Left ventricle myocardium inferior (tissue), 1 donor: ENCODE measurements at regions not wholly inside any gene's neighbourhood (a gene's known extent, or its start where the extent isn't known, plus 50 kb on each side); places are given as distances from the start of the nearest gene placed in this dataset.

Source experiments
- DNase-seq: peaks from one replicate; pipeline ENCODE4 v3.0.0-alpha.2; 2020
- H3K27ac ChIP-seq: fragments of 200-600 bp; replicated peaks from 2 replicates; pipeline ENCODE4 v1.8.0; 2021
- H3K27me3 ChIP-seq: fragments of 200-600 bp; 2 replicates; pipeline ENCODE4 v1.8.0; 2021; ENCODE audit warnings: low read depth
- H3K36me3 ChIP-seq: fragments of 200-600 bp; 2 replicates; pipeline ENCODE4 v1.8.0; 2021
- H3K4me1 ChIP-seq: fragments of 200-600 bp; 2 replicates; pipeline ENCODE4 v1.8.0; 2021
- H3K4me3 ChIP-seq: fragments of 200-600 bp; 2 replicates; pipeline ENCODE4 v1.8.0; 2021; ENCODE audit warnings: mild to moderate bottlenecking, moderate library complexity
- H3K9me3 ChIP-seq: fragments of 200-600 bp; replicated peaks from 2 replicates; pipeline ENCODE4 v1.8.0; 2021
- intact Hi-C: fragments of 100-400 bp; cut with micrococcal nuclease; formaldehyde crosslinking; loops from one replicate; pipeline ENCODE4 v1.11.0; 2022
- TF ChIP-seq, protein P1 (sequence below): fragments of 200-600 bp; IDR thresholded peaks from 2 replicates; pipeline ENCODE4 v1.8.0; 2021; ENCODE audit warnings: antibody characterized with exemption, mild to moderate bottlenecking, borderline replicate concordance
- donor health status: DM: no; HTN: yes; CAD: no; lungs with severe emphysema.

DNA sequence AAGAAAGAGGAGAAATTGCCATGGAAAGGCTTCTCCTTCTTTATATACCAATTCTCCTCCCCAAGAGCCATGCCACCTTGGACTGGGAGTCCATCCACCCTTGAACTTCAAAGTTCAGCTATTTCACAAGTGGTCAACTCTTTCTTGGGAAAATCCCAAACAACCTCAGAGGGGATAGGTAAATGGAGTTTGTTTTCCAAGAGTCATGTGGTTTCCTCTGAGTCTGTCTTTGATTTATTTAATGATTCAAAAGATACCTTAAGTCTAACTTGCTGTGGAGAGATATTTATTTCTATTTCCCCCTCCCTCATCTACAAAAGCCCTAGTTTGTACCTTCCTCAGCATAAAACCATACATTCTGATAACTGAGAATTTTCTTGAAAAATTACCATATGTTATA lies 758.6 kb upstream of the IGFBP3 start:
- no peak for DNase-seq
- intact Hi-C loops = no loop called here
- Histone ChIP-seq H3K4me1 (peaks cover 8% of the 10 kb centered on the region), H3K27me3 (no peaks in the 10 kb centered on the region), H3K4me3 (no peak overlapping the region), H3K36me3 (no peaks in the 10 kb centered on the region), H3K9me3 (no peaks in the 10 kb centered on the region), H3K27ac (no peak overlapping the region)
- TF ChIP-seq, protein P1, sequence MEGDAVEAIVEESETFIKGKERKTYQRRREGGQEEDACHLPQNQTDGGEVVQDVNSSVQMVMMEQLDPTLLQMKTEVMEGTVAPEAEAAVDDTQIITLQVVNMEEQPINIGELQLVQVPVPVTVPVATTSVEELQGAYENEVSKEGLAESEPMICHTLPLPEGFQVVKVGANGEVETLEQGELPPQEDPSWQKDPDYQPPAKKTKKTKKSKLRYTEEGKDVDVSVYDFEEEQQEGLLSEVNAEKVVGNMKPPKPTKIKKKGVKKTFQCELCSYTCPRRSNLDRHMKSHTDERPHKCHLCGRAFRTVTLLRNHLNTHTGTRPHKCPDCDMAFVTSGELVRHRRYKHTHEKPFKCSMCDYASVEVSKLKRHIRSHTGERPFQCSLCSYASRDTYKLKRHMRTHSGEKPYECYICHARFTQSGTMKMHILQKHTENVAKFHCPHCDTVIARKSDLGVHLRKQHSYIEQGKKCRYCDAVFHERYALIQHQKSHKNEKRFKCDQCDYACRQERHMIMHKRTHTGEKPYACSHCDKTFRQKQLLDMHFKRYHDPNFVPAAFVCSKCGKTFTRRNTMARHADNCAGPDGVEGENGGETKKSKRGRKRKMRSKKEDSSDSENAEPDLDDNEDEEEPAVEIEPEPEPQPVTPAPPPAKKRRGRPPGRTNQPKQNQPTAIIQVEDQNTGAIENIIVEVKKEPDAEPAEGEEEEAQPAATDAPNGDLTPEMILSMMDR = no peak

DNA sequence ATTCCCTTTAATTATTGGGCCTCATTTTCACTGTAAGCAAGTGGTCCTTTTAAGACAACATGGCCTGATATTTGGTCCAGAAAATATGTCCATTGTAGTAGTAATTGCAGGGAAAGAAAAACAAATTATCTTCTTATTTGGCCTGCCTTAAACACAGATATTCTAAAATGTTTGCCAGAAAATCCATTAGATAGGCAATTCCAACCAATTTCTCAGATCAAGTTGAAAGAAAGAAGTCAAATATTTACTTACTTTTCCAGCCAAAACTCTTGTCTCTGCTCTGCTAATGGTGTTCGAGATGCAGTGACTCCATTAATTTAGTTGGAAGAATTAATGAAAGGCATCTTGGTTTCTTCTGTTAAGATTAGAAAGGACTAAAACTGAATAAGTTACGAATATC lies 757.3 kb upstream of the IGFBP3 start:
- no peak for DNase-seq
- H3K27me3 ChIP-seq = no peaks in the 10 kb centered on the region
- H3K36me3 ChIP-seq = no peaks in the 10 kb centered on the region
- no peak overlapping the region for H3K4me3 ChIP-seq
- intact Hi-C loops = no loop called here
- peaks cover 8% of the 10 kb centered on the region for H3K4me1 ChIP-seq
- H3K27ac ChIP-seq = no peak overlapping the region
- H3K9me3 ChIP-seq = no peaks in the 10 kb centered on the region
- TF ChIP-seq, protein P1 = no peak

DNA sequence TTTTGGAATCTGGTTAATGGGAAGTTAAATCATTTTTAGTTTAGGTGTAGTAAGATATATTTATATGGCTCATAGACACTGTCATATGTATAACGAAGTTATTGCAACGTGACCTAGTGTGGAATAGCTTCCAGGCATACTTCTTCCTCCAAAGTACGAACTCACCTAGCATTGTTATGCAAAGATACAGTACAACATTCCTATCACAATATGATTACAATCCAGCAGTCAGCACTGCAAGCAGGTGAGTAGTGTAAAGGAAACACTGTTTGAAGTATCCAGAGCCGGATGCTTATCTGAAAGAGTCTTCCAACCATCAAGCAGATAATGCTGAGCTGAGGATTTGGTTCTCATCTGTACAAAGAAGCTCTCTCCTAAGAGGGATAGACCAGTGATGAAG lies 754.4 kb upstream of the IGFBP3 start:
- Histone ChIP-seq H3K36me3 (no peaks in the 10 kb centered on the region), H3K27ac (no peak overlapping the region), H3K4me3 (no peak overlapping the region), H3K27me3 (no peaks in the 10 kb centered on the region), H3K9me3 (no peaks in the 10 kb centered on the region), H3K4me1 (no peaks in the 10 kb centered on the region)
- DNase-seq = no peak
- intact Hi-C loops = no loop called here
- TF ChIP-seq, protein P1 = no peak

DNA sequence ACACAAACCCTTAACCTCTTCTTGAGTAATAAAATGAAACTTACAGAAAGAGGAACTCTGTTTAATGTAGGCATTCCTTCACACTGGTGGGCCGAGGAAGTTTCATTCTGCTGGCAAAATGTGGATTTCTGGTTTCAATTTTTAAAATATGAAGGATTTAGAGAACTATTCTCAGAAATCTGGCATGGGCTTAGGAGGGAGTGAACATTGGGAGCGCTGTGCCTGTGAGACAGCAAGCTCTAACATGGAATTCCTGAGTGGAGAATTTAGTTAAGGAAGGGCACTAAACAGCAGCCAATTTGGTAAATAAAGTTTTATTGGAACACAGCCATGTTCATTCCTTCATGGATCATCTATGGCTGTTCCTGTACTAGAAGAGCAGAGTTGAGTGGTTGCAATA lies 751.8 kb upstream of the IGFBP3 start:
- no peaks in the 10 kb centered on the region for H3K27me3 ChIP-seq
- H3K27ac ChIP-seq = no peak overlapping the region
- H3K4me3 ChIP-seq = no peak overlapping the region
- H3K9me3 ChIP-seq = peaks cover 3% of the 10 kb centered on the region
- no peaks in the 10 kb centered on the region for H3K36me3 ChIP-seq
- no peaks in the 10 kb centered on the region for H3K4me1 ChIP-seq
- intact Hi-C loops = no loop called here
- TF ChIP-seq, protein P1 = no peak
- DNase-seq = no peak

DNA sequence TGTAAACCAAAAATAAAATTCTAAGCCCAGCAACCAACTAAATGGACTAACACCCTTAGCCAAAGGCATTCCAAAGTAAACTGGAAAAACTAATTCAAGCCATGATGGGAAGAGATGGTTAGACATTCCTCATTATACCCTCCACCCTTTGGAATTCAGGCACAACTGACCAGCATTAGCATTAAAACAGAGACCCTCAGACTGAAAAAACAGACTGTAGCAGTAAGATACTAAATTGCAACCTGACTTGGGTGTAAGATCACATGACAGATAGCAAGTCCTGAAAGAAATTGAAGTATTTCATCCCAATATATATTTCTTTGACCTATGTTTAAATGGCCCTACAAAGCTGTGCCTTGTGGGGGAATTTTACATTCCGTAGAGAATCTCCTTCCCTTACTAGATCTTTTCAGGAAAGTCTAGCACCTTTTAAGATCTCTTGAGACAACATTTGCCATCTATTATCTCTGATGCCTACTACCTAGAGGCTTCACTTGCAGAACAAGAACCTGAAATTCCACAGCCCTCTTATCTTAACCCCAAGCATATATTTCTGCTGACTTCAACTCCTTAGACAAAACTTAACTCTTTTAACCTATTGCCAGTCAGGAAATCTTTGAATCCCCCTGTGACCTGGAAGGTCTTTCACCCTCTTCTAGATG lies 750.2 kb upstream of the IGFBP3 start:
- intact Hi-C loops = no loop called here
- no peak for DNase-seq
- Histone ChIP-seq H3K9me3 (peaks cover 13% of the 10 kb centered on the region), H3K27me3 (no peaks in the 10 kb centered on the region), H3K36me3 (no peaks in the 10 kb centered on the region), H3K27ac (no peak overlapping the region), H3K4me3 (no peak overlapping the region), H3K4me1 (no peaks in the 10 kb centered on the region)
- TF ChIP-seq, protein P1 = no peak
